ENCODE measurements at regions not wholly inside any gene's neighbourhood (a gene's known extent, or its start where the extent isn't known, plus 50 kb on each side); places are given as distances from the start of the nearest gene placed in this dataset.

GRCh38 chr11:80914311-80914710 is 1473.5 kb upstream of the TENM4 start:
- no TSS peak for BruUV-seq (replicated peaks)
- 0% methylated on average over 1 of the region's 1 CpG for WGBS (ENCODE audit: low lambda C conversion rate)
- POLR2A ChIA-PET = no interaction called here

More at GRCh38 chr11:80914311-80914710, 1473.5 kb upstream of the TENM4 start:
- FAIRE-seq = no peak
- Histone ChIP-seq H2AFZ (ENCODE audit: low read length) (no peak overlapping the region), H3K79me2 (ENCODE audit: insufficient read depth, low read length) (no peaks in the 10 kb centered on the region), H3K4me1 (ENCODE audit: insufficient read depth, low read length) (no peaks in the 10 kb centered on the region), H3K9me3 (ENCODE audit: low read length) (no peaks in the 10 kb centered on the region), H3K4me2 (ENCODE audit: low read depth, low read length) (no peak overlapping the region), H3K9ac (ENCODE audit: insufficient read depth, low read depth, low read length) (no peak overlapping the region), H3K36me3 (replicated peaks in 1 of 2; ENCODE audit: control insufficient read depth in 1 of 2, insufficient read depth in 2 of 2, low read length in 2 of 2) (no peaks in the 10 kb centered on the region), H4K20me1 (ENCODE audit: insufficient read depth, low read length) (no peaks in the 10 kb centered on the region), H3K4me3 (replicated peaks in 1 of 3; ENCODE audit: insufficient read depth in 1 of 3, low read depth in 2 of 3, low read length in 3 of 3) (no peak overlapping the region), H3K27me3 (ENCODE audit: control insufficient read depth in 1 of 2, insufficient read depth in 2 of 2, low read length in 2 of 2) (no peaks in the 10 kb centered on the region), H3K27ac (ENCODE audit: extremely low read length, insufficient read depth, low read length) (no peak overlapping the region)
- CTCF ChIA-PET (ENCODE audit: low intra/inter-chr PET ratio, low total read pairs) = no interaction called here
- in situ Hi-C loops (cut with HindIII; ENCODE audit: extremely low pct_ligation_motif_present, low pct_unique_long_range_greater_than_20kb) (no loop called here), intact Hi-C loops (cut with micrococcal nuclease; ENCODE audit: unreplicated experiment) (no loop called here)
- no peak for ATAC-seq
- TF ChIP-seq ARID3A (IDR thresholded peaks at IDR 0.05; ENCODE audit: low read depth, low read length) (no peak), BORCS8-MEF2B (CRISPR knock-in tag; IDR thresholded peaks at IDR 0.05) (no peak), EP300 (IDR thresholded peaks at IDR 0.05; ENCODE audit: low read depth in 2 of 2, low read length in 2 of 2) (no peak), EP300 (CRISPR knock-in tag; IDR thresholded peaks at IDR 0.05; ENCODE audit: borderline replicate concordance) (no peak), PHB2 (IDR thresholded peaks at IDR 0.05; ENCODE audit: partially characterized antibody) (no peak), CEBPG (CRISPR knock-in tag; IDR thresholded peaks at IDR 0.05) (no peak), AFF4 (CRISPR knock-in tag; IDR thresholded peaks at IDR 0.05) (no peak), MAFG (CRISPR knock-in tag; IDR thresholded peaks at IDR 0.05) (no peak)
- DNase-seq (ENCODE audit: low spot score) = no peak
